NCI-H524 treated with DMSO at 0.1 percent for 48 hours (cell line): ENCODE measurements at regions not wholly inside any gene's neighbourhood (a gene's known extent, or its start where the extent isn't known, plus 50 kb on each side); places are given as distances from the start of the nearest gene placed in this dataset.

Source experiments
- DNase-seq: peaks from one replicate; lab custom pipeline; 2025; lab: John Stamatoyannopoulos, UW

DNA sequence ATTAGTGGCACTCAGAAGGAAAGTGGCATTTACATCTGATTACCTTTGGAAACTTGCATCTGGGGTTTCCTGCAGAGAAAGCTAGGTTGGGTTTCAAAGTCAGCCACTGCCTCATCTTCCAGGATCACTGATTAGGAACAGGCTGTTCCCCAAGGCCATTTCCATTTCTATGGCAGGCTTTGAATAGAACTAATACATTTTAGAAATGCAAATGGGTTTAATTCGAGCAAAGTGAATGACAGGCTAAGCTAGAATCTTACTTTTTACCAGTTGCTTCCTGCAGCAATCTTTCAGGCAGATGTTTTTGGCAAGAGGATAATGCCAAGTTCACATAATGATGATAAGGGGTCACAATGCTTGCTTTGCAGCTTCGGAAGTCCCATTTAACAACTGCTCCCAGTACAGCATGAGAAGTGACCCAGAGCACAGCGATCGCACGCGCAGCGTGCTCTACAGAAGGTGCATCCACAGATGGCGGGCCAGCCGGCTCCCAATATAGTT is 336.7 kb downstream of the LPIN1 start:
- no peak for DNase-seq

GRCh38 chr2:12083713-12084419 is 337.4 kb downstream of the LPIN1 start:
- DNase-seq: no peak

- DNase-seq: no peak
Observed at GRCh38 chr2:12087175-12087574, 340.7 kb downstream of the LPIN1 start.

DNA sequence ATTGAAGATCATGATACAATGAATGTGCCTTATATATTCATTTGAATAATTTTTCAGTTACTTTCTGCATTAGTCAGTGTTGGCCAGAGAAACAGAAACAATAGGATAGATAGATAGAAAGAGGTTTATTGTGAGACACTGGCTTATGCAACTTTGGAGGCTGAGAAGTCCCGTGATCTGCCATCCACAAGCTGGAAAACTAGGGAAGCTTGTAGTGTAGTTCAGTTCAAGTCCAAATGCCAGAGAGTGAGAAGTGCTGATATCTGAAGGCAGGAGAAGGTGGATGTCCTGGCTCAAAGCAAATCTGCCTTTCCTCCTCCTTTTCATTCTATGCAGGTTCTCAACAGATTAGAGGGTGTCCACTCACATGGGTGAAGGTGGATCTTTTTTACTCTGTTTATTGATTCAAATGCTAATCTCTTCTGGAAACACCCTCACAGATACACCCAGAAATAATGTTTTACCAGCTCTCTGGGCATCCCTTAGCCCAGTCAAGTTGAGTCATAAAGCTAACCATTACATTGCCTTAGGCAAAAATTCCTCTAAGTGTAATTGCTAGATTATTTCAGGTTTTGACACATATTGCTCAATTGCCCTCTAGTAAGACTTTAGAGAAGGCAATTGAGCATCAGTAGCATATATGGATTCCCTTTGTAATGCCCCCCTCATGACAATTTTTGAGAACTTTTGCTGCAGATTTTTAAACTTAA is 341.4 kb downstream of the LPIN1 start:
- DNase-seq: no peak

- no peak for DNase-seq
Observed at GRCh38 chr2:12089001-12089400, 342.6 kb downstream of the LPIN1 start.

DNA sequence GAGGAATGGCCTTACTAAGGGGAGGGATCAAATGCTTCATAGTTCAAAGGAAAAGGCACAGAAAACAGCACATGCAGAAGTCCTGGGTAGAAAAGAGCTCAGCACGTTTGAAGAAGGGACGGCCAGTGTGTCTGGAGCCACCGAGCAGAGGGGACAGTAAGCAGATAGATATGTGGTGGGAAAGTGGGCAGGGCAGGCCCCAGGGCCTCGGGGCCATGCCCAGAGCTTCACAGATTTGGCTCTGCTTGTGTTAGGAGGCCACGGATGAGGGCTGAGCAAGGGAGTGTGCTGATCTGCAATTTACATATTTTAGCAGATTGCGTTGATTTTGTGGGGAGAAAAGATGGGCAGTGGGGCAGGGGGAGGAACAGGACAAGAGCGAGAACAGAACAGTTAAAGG is 343.1 kb downstream of the LPIN1 start:
- DNase-seq: no peak

GRCh38 chr2:12090072-12090471 is 343.6 kb downstream of the LPIN1 start:
- DNase-seq: no peak

GRCh38 chr2:12090590-12090989 is 344.2 kb downstream of the LPIN1 start:
- DNase-seq: no peak

DNA sequence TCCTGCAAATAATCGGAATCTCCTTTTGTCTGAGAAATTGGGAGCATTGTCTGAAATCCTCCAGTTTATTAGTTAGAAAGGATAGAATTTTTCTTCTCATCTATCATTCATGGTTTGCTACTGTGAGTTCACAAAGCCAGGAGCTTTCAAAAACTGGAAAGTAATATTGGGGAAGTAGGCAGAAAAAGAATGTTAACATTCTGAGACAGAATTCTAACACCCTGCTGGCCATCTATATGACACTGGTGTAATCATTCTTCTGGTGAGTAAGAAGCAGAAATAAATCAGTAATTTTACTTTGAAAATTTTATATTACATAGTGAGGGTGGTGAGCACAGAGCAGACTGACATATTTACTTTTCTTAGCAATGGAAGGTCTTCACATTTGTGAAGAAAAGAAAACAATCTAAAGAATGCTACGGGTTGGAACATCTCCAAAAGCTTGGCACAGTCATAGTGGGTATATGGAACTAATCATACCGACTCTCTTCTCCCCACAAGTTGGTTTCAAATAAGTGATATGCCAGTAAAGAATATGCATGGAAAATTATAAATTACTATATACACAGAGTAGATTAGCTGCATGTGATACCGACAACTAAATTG is 344.9 kb downstream of the LPIN1 start:
- DNase-seq: no peak

- DNase-seq: no peak
Observed at GRCh38 chr2:12094134-12094533, 347.7 kb downstream of the LPIN1 start.

GRCh38 chr2:12096051-12096787 is 349.8 kb downstream of the LPIN1 start:
- no peak for DNase-seq

DNA sequence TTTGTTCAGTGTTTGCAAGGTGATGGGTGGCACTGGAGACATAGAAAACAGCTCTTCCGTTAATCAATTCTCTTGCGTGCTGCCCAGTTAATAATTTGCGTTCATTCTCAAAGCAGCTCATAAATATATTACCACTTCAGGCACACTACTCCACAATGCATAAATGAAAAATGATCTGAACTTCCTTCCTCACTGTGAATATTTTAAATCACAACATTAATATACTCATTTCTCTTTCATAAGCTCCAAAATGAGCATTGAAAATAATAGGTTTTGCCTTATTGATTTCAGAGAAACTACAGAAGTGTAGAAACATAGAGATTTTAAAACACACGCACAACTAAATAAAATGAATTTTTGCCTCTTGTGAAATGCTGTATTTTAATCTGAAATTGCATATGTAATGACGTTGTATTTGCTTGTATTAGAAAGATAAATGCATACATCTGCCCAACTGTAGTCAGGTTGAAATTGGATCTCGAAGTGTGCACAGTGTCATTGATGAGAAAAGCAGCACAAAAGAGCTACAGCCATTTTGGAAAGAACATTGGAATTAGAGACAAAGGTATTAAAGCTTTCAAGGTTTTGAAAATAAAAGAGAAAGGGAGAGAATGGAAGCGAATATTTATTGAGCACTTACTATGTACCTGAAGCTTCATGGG is 350.5 kb downstream of the LPIN1 start:
- DNase-seq: no peak

DNA sequence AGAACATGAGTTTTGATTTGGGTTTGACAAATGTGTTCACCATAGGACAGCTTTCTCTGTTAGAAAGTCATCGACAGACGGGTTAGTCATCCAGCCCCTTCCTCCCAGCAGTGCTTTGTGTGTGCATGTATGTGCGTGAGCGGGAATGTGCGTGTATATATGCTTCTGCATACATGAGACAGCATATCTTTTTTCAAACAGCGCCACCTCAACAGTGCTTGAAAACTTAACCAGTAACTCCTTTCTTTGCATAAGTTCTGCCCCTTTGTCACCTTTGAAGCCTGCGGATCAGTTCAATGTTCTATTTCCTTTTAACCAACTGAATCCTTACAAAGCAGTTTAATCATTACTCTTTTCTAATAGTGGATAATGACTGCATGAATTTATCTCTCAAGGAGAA is 351.4 kb downstream of the LPIN1 start:
- DNase-seq: no peak

DNA sequence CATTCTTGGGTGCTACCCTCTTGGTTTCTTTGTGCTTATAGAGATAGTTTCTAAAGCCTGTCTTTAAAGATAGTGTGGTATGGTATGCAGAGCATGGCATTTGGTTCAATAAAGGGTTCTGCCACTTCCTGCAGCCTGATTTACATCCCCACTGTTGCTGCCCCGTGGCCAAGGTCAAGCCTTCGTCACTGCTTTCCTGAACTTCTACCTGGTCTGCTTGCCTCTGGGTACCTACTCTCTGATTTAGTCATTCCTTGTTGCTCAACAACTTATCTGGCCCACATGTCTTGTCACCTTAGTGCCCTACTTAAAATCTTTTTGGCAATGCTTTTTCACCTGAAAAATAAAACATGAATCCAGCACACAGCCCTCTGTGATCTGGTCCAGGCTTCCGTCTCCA is 352.9 kb downstream of the LPIN1 start:
- DNase-seq: no peak

GRCh38 chr2:12102679-12103078 is 356.2 kb downstream of the LPIN1 start:
- no peak for DNase-seq

- DNase-seq: no peak
Observed at GRCh38 chr2:12105180-12105579, 358.7 kb downstream of the LPIN1 start.

GRCh38 chr2:12106440-12107080 is 360.1 kb downstream of the LPIN1 start:
- no peak for DNase-seq

DNA sequence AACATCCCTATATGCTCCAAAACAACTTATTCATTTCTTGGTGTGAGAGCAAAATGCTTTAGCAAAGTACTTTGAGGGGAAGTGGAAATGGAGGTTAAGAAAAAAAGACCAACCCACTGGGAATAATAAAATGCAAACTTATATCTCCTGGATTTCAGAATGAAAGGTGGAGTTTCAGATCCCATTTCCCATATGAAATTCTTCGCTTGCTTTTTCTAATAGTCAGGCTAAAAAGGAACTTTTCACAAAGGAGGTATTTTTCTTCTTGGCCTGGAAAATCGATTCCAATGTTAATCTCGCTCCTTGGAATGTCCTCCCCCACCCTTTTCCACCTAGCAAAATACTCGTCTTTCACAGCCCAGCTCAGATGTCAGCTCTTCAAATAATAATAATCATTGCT is 360.9 kb downstream of the LPIN1 start:
- DNase-seq: no peak

DNA sequence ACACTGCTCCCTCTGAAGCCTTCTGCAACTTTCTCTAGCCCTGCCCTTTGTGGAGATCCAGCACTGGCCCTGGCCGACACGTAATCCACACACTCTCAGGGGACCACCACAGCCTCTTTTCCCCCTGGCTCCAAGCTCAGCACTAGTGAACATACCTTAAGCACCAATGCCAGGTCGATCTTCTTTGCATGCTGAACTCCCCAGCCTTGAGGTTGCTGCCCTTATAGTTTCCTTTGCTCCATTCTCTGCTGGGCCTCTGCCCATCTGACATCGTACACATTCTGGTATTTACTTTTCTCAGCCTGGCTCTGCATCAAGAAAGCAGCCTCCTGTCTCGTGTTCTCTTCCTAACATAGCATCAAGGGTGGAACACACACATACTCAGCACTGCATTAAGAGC is 361.5 kb downstream of the LPIN1 start:
- no peak for DNase-seq

- peak; percentile 93 for DNase-seq
Observed at GRCh38 chr2:12109363-12110017, 363.1 kb downstream of the LPIN1 start.

DNA sequence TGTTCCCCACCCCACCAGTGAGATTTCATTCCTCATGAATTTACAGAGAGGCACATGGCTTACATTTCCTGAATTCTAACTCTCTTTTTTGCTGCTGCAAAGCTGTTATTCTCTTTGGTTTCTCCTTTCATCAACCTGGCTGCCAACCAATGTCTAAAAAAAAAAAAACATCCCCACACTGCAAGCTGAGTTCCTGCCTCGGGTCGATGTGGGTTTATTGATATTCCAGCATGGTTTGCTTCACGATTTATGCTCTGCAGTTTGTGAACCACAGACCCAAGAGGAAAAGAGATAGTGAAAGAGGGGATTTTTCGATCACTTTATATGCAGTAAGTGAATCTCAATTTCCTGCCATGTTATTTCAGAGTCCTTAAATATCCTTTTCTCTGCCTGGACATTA is 363.6 kb downstream of the LPIN1 start:
- DNase-seq: no peak
